Fibroblast of villous mesenchyme (primary cell): ENCODE measurements at regions not wholly inside any gene's neighbourhood (a gene's known extent, or its start where the extent isn't known, plus 50 kb on each side); places are given as distances from the start of the nearest gene placed in this dataset.
"Not testable (repeated sequence)": the region's sequence is repeated elsewhere in the genome, so short reads cannot be mapped to it uniquely, and the experiment has no call there.

ENCODE experiments used
- DNase-seq: peaks from one replicate; pipeline ENCODE4 v3.0.0-alpha.2; 2010; ENCODE audit warnings: low read depth
- H3K4me3 ChIP-seq: 2 replicates; pipeline ENCODE4 v1.5.1; 2011; ENCODE audit warnings: low read depth, mild to moderate bottlenecking, low read length
- TF ChIP-seq, protein P1 (sequence below): IDR thresholded peaks from 2 replicates; pipeline ENCODE4 v1.5.1; 2012; ENCODE audit warnings: low read depth, mild to moderate bottlenecking, low read length; ENCODE audit not compliant: insufficient read depth

DNA sequence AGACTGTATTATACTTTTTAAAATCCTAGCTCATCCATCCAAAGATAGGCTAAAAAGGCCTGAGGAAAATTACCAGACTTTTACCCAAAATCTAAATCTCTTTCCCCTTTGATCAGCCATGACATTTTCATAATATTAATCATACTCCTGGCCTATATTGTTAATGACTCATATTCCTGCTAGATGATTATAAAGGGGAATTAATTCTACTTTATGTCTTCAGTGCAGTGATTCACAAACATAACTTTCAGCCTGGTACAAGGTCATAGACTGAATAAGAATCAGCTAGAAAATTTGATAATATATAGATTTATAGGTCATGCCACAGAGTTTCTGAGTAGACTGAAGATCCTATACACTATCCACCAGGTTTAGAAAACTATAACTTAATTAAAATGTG, 1905.4 kb downstream of the C4orf33 start:
- TF ChIP-seq, protein P1, sequence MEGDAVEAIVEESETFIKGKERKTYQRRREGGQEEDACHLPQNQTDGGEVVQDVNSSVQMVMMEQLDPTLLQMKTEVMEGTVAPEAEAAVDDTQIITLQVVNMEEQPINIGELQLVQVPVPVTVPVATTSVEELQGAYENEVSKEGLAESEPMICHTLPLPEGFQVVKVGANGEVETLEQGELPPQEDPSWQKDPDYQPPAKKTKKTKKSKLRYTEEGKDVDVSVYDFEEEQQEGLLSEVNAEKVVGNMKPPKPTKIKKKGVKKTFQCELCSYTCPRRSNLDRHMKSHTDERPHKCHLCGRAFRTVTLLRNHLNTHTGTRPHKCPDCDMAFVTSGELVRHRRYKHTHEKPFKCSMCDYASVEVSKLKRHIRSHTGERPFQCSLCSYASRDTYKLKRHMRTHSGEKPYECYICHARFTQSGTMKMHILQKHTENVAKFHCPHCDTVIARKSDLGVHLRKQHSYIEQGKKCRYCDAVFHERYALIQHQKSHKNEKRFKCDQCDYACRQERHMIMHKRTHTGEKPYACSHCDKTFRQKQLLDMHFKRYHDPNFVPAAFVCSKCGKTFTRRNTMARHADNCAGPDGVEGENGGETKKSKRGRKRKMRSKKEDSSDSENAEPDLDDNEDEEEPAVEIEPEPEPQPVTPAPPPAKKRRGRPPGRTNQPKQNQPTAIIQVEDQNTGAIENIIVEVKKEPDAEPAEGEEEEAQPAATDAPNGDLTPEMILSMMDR, result no peak
- H3K4me3 ChIP-seq, result no peak overlapping the region
- no peak for DNase-seq

DNA sequence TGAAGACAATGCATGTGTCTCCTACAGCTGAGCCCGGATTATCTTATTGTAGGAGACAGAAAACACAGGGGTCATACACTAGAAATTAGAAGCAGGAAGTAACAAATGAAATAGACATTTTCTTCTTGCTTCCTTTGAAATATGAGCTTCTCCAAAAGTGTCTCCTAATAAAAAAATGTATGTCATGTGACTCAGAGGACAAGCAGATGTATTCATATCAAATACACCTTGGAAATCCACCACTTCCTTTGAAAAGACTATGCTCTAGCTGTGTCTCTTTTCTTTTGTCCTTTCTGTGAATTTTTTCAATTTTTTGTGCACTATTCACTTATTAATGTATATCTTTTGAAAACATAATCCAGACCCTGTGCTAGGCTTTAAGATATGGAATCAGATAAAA, 1906.2 kb downstream of the C4orf33 start:
- no peak for DNase-seq
- H3K4me3 ChIP-seq, result no peak overlapping the region
- TF ChIP-seq, protein P1, result no peak

DNA sequence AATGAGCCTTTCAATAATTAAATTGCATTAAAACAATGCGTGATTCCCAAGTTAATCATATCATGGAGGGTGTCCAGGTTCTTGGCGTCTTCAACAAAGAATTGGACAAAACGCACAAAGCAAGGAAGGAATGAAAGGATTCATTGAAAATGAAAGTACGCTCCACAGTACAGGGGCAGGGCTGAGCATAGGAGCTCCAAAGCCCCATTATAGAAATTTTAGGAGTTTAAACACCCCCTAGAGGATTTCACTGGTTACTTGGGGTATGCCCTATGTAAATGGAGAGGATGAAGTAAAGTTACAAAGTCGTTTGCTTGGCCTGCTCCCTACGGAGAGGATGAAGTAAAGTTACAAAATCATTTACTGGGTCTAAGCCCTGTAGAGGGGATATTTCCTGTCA, 1910.4 kb downstream of the C4orf33 start:
- no peak for DNase-seq
- no peak overlapping the region for H3K4me3 ChIP-seq
- TF ChIP-seq, protein P1, result no peak

DNA sequence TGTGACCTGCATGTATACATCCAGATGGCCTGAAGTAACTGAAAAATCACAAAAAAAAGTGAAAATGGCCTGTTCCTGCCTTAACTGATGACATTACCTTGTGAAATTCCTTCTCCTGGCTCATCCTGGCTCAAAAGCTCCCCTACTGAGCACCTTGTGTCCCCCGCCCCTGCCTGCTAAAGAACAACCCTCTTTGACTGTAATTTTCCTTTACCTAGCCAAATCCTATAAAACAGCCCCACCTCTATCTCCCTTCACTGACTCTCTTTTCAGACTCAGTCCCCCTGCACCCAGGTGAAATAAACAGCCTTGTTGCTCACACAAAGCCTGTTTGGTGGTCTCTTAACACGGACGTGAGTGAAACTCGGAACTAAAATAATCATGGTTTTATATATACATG, 1916.0 kb downstream of the C4orf33 start:
- not testable (repeated sequence) for H3K4me3 ChIP-seq, DNase-seq

DNA sequence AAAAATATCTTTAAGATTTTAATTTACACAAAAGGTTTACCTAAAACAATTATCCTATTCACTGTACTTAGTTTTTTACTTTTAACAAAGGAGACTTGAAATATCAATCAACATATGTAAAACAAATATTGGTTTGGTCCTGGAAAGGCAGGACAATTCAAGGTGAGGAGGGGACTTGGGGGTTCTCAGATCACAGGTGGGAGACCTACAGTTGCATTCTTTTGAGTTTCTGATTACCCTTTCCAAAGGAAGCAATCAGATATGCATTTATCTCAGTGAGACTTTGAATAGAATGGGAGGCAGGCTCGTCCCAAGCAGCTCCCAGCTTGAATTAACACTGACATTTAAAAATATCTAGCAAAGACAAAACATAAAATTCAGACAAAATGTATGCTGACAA, 1917.3 kb downstream of the C4orf33 start:
- TF ChIP-seq, protein P1, result no peak
- DNase-seq, result no peak
- no peak overlapping the region for H3K4me3 ChIP-seq

DNA sequence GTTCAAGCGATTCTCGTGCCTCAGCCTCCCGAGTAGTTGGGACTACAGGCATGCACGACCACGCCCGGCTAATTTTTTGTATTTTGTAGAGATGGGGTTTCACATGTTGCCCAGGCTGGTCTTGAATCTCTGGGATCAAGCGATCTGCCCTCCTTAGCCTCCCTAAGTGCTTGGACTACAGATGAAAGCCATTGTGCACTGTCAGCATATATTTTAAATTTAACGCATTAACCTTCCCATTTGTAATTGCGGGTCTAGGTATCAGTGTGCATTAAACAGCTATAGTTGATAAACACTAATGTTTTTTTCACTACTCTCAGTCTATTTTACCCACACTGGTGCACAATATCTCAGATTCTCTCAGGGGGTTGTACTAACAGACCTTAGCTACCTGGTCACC, 1930.8 kb downstream of the C4orf33 start:
- no peak for DNase-seq

DNA sequence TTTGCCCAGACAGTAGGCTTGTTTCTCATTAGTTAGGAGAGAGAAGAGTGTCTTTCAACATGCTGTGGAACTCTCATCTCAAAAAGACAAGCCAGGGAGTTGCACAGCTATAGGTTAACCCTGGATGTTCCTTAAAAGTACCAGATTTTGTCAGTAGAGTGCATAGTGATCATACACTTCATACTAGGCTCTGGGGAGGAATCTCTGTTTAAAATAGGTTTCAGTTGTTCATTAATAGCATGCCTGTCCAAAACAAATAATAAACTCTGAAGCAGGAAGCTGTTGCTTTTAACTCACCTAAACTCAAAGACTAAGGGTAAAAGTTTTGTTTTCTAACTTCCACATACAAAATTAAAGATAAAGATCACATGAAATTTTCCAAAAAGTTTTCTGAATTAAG, 1948.4 kb downstream of the C4orf33 start:
- DNase-seq, result no peak
- TF ChIP-seq, protein P1, result no peak
- no peak overlapping the region for H3K4me3 ChIP-seq

More for the DNA sequence above, 1930.8 kb downstream of the C4orf33 start:
- no peak overlapping the region for H3K4me3 ChIP-seq
- TF ChIP-seq, protein P1, result no peak

DNA sequence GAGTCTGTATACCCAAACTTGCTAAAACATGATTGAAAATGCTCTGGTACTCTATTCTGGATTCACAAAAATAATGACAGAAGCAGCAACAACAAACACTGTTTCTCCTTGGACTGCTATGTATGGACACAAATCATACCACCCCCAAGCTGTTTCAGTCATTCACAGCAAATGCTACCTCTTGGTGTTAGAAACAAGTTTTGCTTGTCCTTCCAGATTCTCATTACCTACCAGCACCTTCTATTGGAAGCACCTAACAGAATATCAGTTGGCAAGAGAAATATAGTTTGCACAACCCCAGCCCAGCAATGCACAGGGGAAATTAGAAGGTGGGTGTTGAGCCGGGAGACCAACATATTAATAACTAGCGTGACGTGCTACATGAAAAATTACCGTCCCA, 1950.9 kb downstream of the C4orf33 start:
- no peak for DNase-seq
- TF ChIP-seq, protein P1, result no peak
- no peak overlapping the region for H3K4me3 ChIP-seq
